GM13976 (cell line): ENCODE measurements at regions not wholly inside any gene's neighbourhood (a gene's known extent, or its start where the extent isn't known, plus 50 kb on each side); places are given as distances from the start of the nearest gene placed in this dataset.

ENCODE experiments used
- DNase-seq: peaks from one replicate; pipeline ENCODE4 v3.0.0; 2012; ENCODE audit warnings: low spot score
- in situ Hi-C: fragments of 300-500 bp; cut with MboI; formaldehyde crosslinking; loops from one replicate; pipeline ENCODE4 v1.12.0; 2022; ENCODE audit warnings: low sequenced_read_pairs, mixed read lengths, inconsistent platforms; ENCODE audit not compliant: unreplicated experiment
- TF ChIP-seq, protein P1 (sequence below): IDR thresholded peaks from 2 replicates; pipeline ENCODE4 v1.5.1; 2012; ENCODE audit warnings: borderline replicate concordance, mild to moderate bottlenecking; ENCODE audit not compliant: insufficient read depth; ENCODE audit errors: extremely low read depth, missing control alignments, control extremely low read depth

- no peak for DNase-seq
- in situ Hi-C loops = no loop called here
- TF ChIP-seq, protein P1, sequence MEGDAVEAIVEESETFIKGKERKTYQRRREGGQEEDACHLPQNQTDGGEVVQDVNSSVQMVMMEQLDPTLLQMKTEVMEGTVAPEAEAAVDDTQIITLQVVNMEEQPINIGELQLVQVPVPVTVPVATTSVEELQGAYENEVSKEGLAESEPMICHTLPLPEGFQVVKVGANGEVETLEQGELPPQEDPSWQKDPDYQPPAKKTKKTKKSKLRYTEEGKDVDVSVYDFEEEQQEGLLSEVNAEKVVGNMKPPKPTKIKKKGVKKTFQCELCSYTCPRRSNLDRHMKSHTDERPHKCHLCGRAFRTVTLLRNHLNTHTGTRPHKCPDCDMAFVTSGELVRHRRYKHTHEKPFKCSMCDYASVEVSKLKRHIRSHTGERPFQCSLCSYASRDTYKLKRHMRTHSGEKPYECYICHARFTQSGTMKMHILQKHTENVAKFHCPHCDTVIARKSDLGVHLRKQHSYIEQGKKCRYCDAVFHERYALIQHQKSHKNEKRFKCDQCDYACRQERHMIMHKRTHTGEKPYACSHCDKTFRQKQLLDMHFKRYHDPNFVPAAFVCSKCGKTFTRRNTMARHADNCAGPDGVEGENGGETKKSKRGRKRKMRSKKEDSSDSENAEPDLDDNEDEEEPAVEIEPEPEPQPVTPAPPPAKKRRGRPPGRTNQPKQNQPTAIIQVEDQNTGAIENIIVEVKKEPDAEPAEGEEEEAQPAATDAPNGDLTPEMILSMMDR = no peak
These were observed 98.2 kb upstream of the TMEM178A start for GRCh38 chr2:39567507-39567906.

GRCh38 chr2:39568116-39568515, 97.6 kb upstream of the TMEM178A start:
- TF ChIP-seq, protein P1 = no peak
- in situ Hi-C loops = no loop called here
- no peak for DNase-seq

DNA sequence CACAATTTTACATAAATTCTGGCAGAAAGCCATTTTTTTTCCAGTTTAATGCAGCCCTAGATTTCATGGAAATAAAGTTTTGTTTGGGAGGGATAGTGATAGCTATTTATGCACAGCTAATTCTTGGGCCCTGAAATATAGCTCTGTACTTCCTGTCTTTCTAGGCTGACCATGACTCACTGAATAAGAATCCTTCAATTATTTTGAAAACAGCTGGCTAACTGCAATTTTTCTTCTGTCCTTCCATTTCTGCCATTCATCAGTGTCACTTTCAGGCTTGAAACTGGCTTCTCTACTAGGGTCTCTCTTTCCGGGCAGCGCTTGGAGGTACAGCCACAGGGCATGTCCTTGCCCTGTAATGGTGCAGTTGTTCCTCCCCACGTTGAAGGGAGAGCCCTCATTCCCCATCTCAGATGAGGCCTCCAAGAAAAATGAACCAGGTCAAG, 97.1 kb upstream of the TMEM178A start:
- TF ChIP-seq, protein P1 = no peak
- DNase-seq = no peak
- in situ Hi-C loops = no loop called here

- DNase-seq = no peak
- TF ChIP-seq, protein P1 = no peak
- in situ Hi-C loops = no loop called here
These were observed 95.6 kb upstream of the TMEM178A start for GRCh38 chr2:39570130-39570555.

DNA sequence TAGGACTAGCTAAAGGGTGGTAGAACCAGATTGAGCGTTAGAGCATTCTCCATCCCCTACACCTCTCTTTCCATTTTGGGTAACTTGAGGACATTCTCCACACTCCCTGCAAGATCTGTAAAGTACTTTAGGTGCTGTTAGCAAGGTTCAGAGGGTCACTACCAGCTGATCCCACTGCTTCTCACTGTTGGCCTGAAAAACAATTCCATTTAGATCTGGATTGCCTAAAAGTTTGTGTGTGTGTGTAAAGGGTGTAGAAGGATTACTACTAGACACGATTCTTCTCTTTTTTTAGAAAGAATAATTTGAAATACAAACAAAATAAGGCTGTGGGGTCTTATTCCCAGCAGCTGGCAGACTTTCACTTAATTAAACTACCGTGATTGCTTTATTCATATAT, 95.1 kb upstream of the TMEM178A start:
- TF ChIP-seq, protein P1 = no peak
- in situ Hi-C loops = no loop called here
- DNase-seq = no peak

GRCh38 chr2:39571111-39571731, 94.5 kb upstream of the TMEM178A start:
- in situ Hi-C loops = no loop called here
- no peak for DNase-seq
- TF ChIP-seq, protein P1 = no peak
